GM23338 (cell line): ENCODE measurements at regions not wholly inside any gene's neighbourhood (a gene's known extent, or its start where the extent isn't known, plus 50 kb on each side); places are given as distances from the start of the nearest gene placed in this dataset.

ENCODE experiments used
- ATAC-seq: fragments of 200-7000 bp; cut with Tn5 transposase; 3 replicates; pipeline ENCODE4 v1.9.1; 2020
- DNase-seq: peaks from one replicate; pipeline ENCODE4 v3.0.0-alpha.2; 2015; ENCODE audit warnings: low spot score
- H2AFZ ChIP-seq: fragments of 200-600 bp; sonication (generic); 2 replicates; pipeline ENCODE4 v1.8.0; 2016; ENCODE audit warnings: antibody characterized with exemption, mild to moderate bottlenecking, moderate library complexity
- H3F3A ChIP-seq: fragments of 200-600 bp; sonication (generic); replicated peaks from 2 replicates; pipeline ENCODE4 v1.8.0; 2017; ENCODE audit warnings: antibody characterized with exemption, mixed run types, low read depth
- H3K27ac ChIP-seq: fragments of 200-600 bp; sonication (generic); 2 replicates; pipeline ENCODE4 v1.6.1; 2016; ENCODE audit warnings: low read depth
- H3K27me3 ChIP-seq: fragments of 200-600 bp; sonication (generic); 2 replicates; pipeline ENCODE4 v1.8.0; 2016; ENCODE audit warnings: mild to moderate bottlenecking, mixed run types, moderate library complexity; ENCODE audit not compliant: insufficient read depth
- H3K36me3 ChIP-seq: fragments of 200-600 bp; sonication (generic); 2 replicates; pipeline ENCODE4 v1.8.0; 2016; ENCODE audit warnings: mild to moderate bottlenecking; ENCODE audit not compliant: insufficient read depth
- H3K4me1 ChIP-seq: fragments of 200-600 bp; sonication (generic); 2 replicates; pipeline ENCODE4 v1.8.0; 2016; ENCODE audit warnings: mild to moderate bottlenecking, moderate library complexity; ENCODE audit not compliant: insufficient read depth
- H3K4me2 ChIP-seq: fragments of 200-600 bp; sonication (generic); 2 replicates; pipeline ENCODE4 v1.7.1; 2017; ENCODE audit warnings: mixed run types
- H3K4me3 ChIP-seq: fragments of 200-600 bp; sonication (generic); 2 replicates; pipeline ENCODE4 v1.6.1; 2016; ENCODE audit warnings: mixed run types
- H3K79me2 ChIP-seq: fragments of 200-600 bp; sonication (generic); replicated peaks from 2 replicates; pipeline ENCODE4 v1.8.0; 2017; ENCODE audit warnings: mild to moderate bottlenecking; ENCODE audit not compliant: insufficient read depth
- H3K9me2 ChIP-seq: fragments of 200-600 bp; sonication (generic); 2 replicates; pipeline ENCODE4 v1.8.0; 2017; ENCODE audit not compliant: insufficient read depth
- H4K20me1 ChIP-seq: fragments of 200-600 bp; sonication (generic); replicated peaks from 2 replicates; pipeline ENCODE4 v1.8.0; 2017; ENCODE audit warnings: mild to moderate bottlenecking; ENCODE audit not compliant: insufficient read depth
- H3K27ac Mint-ChIP-seq: 2 replicates; pipeline ENCODE4 v1.8.0; 2020; ENCODE audit warnings: inconsistent platforms, mild to moderate bottlenecking, moderate library complexity, mixed read lengths
- H3K27me3 Mint-ChIP-seq: 3 replicates; pipeline ENCODE4 v1.8.0; 2022; ENCODE audit warnings: low read depth, mild to moderate bottlenecking, moderate library complexity, mixed read lengths, inconsistent platforms; ENCODE audit not compliant: insufficient read depth, poor library complexity
- H3K36me3 Mint-ChIP-seq: 3 replicates; pipeline ENCODE4 v1.8.0; 2021; ENCODE audit warnings: low read depth, mild to moderate bottlenecking, inconsistent platforms, moderate library complexity, mixed read lengths
- H3K4me1 Mint-ChIP-seq: 3 replicates; pipeline ENCODE4 v1.8.0; 2020; ENCODE audit warnings: mild to moderate bottlenecking, inconsistent platforms, mixed read lengths
- H3K4me3 Mint-ChIP-seq: 3 replicates; pipeline ENCODE4 v1.8.0; 2021; ENCODE audit warnings: moderate library complexity, mild to moderate bottlenecking, inconsistent platforms, mixed read lengths
- H3K9me3 Mint-ChIP-seq: 3 replicates; pipeline ENCODE4 v1.8.0; 2020; ENCODE audit warnings: moderate library complexity, mild to moderate bottlenecking, inconsistent platforms, mixed read lengths
- CREB1 ChIP-seq: fragments of 250-450 bp; sonication (Bioruptor Pico); IDR thresholded peaks from 2 replicates; pipeline ENCODE4 v1.5.0; 2020; ENCODE audit warnings: low read depth, mild to moderate bottlenecking, moderate library complexity
- EZH2 ChIP-seq: fragments of 200-600 bp; sonication (generic); IDR thresholded peaks from one replicate; pipeline ENCODE4 v1.8.0; 2017; ENCODE audit warnings: antibody characterized with exemption, mild to moderate bottlenecking, low read depth; ENCODE audit not compliant: unreplicated experiment
- EZH2phosphoT487 ChIP-seq: fragments of 200-600 bp; sonication (generic); IDR thresholded peaks from one replicate; pipeline ENCODE4 v1.8.1; 2018; ENCODE audit warnings: antibody characterized with exemption; ENCODE audit not compliant: unreplicated experiment
- JUNB ChIP-seq: IDR thresholded peaks from one replicate; pipeline ENCODE4 v1.6.1; 2016; ENCODE audit warnings: antibody characterized with exemption; ENCODE audit not compliant: unreplicated experiment
- NANOG ChIP-seq: IDR thresholded peaks from 2 replicates; pipeline ENCODE4 v1.6.1; 2016; ENCODE audit warnings: antibody characterized with exemption, borderline replicate concordance
- POLR2AphosphoS5 ChIP-seq: IDR thresholded peaks from 2 replicates; pipeline ENCODE4 v1.6.1; 2016; ENCODE audit warnings: antibody characterized with exemption, low read depth
- STAT1 ChIP-seq: IDR thresholded peaks from one replicate; pipeline ENCODE4 v1.6.1; 2016; ENCODE audit warnings: antibody characterized with exemption; ENCODE audit not compliant: unreplicated experiment
- ZNF114 ChIP-seq: fragments of 250-450 bp; sonication (Bioruptor Pico); IDR thresholded peaks from 2 replicates; pipeline ENCODE4 v1.5.0; 2020; ENCODE audit warnings: mild to moderate bottlenecking, moderate library complexity
- ZNF331 ChIP-seq: fragments of 250-450 bp; sonication (Bioruptor Pico); IDR thresholded peaks from 2 replicates; pipeline ENCODE4 v1.5.0; 2020; ENCODE audit warnings: low read depth, mild to moderate bottlenecking, moderate library complexity
- TF ChIP-seq, protein P1 (sequence below): fragments of 250-450 bp; sonication (Bioruptor Pico); IDR thresholded peaks from 2 replicates; pipeline ENCODE4 v1.5.0; 2020; ENCODE audit warnings: mild to moderate bottlenecking, moderate library complexity
- TF ChIP-seq, protein P2 (sequence below): IDR thresholded peaks from 2 replicates; pipeline ENCODE4 v1.6.1; 2016; ENCODE audit warnings: antibody characterized with exemption
- TF ChIP-seq, protein P3 (sequence below): IDR thresholded peaks from one replicate; pipeline ENCODE4 v1.6.1; 2018; ENCODE audit warnings: antibody characterized with exemption; ENCODE audit not compliant: unreplicated experiment
- TF ChIP-seq, protein P4 (sequence below), 2 experiments: fragments of 200-600 bp in 1 of 2; sonication (generic) in 1 of 2; conservative IDR thresholded peaks; 2 replicates each; pipeline versions ENCODE4 v1.5.1 to v1.6.1; 2016 to 2017; ENCODE audit warnings: antibody characterized with exemption in 2 of 2, low read depth in 2 of 2, mild to moderate bottlenecking in 2 of 2, moderate library complexity in 1 of 2

DNA sequence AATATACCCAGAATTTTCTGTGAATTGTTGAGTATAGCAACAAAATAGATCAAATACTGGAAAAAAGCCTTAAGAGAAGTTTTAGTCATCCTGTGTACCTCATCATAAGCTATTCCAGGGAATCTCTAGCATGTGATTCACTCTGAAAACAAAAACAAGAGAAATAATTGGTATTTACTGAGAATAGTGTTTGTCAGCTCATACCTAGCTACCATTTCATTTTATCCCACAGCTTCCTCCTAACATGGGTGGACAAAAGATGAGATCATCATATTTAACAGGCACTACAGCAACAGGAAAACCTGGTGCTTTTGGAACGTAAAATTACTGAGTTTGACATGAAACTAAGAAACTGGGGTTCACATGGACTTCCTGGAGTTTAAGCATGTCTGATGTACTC, 753.5 kb upstream of the NECTIN3 start:
- Histone ChIP-seq H3K27ac (no peak overlapping the region), H3F3A (no peaks in the 10 kb centered on the region), H2AFZ (no peak overlapping the region), H3K27me3 (no peaks in the 10 kb centered on the region), H3K9me2 (no peaks in the 10 kb centered on the region), H3K4me3 (no peak overlapping the region), H4K20me1 (no peaks in the 10 kb centered on the region), H3K36me3 (no peaks in the 10 kb centered on the region), H3K4me2 (no peak overlapping the region), H3K79me2 (no peaks in the 10 kb centered on the region), H3K4me1 (no peaks in the 10 kb centered on the region)
- H3K27ac Mint-ChIP-seq, result no peak overlapping the region
- TF ChIP-seq, protein P1, sequence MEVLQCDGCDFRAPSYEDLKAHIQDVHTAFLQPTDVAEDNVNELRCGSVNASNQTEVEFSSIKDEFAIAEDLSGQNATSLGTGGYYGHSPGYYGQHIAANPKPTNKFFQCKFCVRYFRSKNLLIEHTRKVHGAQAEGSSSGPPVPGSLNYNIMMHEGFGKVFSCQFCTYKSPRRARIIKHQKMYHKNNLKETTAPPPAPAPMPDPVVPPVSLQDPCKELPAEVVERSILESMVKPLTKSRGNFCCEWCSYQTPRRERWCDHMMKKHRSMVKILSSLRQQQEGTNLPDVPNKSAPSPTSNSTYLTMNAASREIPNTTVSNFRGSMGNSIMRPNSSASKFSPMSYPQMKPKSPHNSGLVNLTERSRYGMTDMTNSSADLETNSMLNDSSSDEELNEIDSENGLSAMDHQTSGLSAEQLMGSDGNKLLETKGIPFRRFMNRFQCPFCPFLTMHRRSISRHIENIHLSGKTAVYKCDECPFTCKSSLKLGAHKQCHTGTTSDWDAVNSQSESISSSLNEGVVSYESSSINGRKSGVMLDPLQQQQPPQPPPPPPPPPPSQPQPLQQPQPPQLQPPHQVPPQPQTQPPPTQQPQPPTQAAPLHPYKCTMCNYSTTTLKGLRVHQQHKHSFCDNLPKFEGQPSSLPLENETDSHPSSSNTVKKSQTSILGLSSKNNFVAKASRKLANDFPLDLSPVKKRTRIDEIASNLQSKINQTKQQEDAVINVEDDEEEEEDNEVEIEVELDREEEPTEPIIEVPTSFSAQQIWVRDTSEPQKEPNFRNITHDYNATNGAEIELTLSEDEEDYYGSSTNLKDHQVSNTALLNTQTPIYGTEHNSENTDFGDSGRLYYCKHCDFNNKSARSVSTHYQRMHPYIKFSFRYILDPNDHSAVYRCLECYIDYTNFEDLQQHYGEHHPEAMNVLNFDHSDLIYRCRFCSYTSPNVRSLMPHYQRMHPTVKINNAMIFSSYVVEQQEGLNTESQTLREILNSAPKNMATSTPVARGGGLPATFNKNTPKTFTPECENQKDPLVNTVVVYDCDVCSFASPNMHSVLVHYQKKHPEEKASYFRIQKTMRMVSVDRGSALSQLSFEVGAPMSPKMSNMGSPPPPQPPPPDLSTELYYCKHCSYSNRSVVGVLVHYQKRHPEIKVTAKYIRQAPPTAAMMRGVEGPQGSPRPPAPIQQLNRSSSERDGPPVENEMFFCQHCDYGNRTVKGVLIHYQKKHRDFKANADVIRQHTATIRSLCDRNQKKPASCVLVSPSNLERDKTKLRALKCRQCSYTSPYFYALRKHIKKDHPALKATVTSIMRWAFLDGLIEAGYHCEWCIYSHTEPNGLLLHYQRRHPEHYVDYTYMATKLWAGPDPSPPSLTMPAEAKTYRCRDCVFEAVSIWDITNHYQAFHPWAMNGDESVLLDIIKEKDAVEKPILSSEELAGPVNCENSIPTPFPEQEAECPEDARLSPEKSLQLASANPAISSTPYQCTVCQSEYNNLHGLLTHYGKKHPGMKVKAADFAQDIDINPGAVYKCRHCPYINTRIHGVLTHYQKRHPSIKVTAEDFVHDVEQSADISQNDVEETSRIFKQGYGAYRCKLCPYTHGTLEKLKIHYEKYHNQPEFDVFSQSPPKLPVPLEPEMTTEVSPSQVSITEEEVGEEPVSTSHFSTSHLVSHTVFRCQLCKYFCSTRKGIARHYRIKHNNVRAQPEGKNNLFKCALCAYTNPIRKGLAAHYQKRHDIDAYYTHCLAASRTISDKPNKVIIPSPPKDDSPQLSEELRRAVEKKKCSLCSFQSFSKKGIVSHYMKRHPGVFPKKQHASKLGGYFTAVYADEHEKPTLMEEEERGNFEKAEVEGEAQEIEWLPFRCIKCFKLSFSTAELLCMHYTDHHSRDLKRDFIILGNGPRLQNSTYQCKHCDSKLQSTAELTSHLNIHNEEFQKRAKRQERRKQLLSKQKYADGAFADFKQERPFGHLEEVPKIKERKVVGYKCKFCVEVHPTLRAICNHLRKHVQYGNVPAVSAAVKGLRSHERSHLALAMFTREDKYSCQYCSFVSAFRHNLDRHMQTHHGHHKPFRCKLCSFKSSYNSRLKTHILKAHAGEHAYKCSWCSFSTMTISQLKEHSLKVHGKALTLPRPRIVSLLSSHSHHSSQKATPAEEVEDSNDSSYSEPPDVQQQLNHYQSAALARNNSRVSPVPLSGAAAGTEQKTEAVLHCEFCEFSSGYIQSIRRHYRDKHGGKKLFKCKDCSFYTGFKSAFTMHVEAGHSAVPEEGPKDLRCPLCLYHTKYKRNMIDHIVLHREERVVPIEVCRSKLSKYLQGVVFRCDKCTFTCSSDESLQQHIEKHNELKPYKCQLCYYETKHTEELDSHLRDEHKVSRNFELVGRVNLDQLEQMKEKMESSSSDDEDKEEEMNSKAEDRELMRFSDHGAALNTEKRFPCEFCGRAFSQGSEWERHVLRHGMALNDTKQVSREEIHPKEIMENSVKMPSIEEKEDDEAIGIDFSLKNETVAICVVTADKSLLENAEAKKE (CRISPR knock-in tag), result no peak
- TF ChIP-seq JUNB (no peak), NANOG (no peak), EZH2phosphoT487 (no peak), STAT1 (no peak), ZNF331 (no peak), CREB1 (CRISPR knock-in tag) (no peak), EZH2 (no peak), ZNF114 (CRISPR knock-in tag) (no peak), POLR2AphosphoS5 (no peak)
- TF ChIP-seq, protein P2, sequence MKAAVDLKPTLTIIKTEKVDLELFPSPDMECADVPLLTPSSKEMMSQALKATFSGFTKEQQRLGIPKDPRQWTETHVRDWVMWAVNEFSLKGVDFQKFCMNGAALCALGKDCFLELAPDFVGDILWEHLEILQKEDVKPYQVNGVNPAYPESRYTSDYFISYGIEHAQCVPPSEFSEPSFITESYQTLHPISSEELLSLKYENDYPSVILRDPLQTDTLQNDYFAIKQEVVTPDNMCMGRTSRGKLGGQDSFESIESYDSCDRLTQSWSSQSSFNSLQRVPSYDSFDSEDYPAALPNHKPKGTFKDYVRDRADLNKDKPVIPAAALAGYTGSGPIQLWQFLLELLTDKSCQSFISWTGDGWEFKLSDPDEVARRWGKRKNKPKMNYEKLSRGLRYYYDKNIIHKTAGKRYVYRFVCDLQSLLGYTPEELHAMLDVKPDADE, result no peak
- TF ChIP-seq, protein P3, sequence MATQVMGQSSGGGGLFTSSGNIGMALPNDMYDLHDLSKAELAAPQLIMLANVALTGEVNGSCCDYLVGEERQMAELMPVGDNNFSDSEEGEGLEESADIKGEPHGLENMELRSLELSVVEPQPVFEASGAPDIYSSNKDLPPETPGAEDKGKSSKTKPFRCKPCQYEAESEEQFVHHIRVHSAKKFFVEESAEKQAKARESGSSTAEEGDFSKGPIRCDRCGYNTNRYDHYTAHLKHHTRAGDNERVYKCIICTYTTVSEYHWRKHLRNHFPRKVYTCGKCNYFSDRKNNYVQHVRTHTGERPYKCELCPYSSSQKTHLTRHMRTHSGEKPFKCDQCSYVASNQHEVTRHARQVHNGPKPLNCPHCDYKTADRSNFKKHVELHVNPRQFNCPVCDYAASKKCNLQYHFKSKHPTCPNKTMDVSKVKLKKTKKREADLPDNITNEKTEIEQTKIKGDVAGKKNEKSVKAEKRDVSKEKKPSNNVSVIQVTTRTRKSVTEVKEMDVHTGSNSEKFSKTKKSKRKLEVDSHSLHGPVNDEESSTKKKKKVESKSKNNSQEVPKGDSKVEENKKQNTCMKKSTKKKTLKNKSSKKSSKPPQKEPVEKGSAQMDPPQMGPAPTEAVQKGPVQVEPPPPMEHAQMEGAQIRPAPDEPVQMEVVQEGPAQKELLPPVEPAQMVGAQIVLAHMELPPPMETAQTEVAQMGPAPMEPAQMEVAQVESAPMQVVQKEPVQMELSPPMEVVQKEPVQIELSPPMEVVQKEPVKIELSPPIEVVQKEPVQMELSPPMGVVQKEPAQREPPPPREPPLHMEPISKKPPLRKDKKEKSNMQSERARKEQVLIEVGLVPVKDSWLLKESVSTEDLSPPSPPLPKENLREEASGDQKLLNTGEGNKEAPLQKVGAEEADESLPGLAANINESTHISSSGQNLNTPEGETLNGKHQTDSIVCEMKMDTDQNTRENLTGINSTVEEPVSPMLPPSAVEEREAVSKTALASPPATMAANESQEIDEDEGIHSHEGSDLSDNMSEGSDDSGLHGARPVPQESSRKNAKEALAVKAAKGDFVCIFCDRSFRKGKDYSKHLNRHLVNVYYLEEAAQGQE, result no peak
- TF ChIP-seq, protein P4, sequence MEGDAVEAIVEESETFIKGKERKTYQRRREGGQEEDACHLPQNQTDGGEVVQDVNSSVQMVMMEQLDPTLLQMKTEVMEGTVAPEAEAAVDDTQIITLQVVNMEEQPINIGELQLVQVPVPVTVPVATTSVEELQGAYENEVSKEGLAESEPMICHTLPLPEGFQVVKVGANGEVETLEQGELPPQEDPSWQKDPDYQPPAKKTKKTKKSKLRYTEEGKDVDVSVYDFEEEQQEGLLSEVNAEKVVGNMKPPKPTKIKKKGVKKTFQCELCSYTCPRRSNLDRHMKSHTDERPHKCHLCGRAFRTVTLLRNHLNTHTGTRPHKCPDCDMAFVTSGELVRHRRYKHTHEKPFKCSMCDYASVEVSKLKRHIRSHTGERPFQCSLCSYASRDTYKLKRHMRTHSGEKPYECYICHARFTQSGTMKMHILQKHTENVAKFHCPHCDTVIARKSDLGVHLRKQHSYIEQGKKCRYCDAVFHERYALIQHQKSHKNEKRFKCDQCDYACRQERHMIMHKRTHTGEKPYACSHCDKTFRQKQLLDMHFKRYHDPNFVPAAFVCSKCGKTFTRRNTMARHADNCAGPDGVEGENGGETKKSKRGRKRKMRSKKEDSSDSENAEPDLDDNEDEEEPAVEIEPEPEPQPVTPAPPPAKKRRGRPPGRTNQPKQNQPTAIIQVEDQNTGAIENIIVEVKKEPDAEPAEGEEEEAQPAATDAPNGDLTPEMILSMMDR (conservative IDR thresholded peaks at IDR 0.05; ENCODE audit: low read depth in 2 of 2), result no peak
- H3K4me1 Mint-ChIP-seq, result 0 out of 3 replicates have a peak, but pooled peaks cover under 1% of the 10 kb centered on the region
- DNase-seq (no peak), ATAC-seq (no peak)
- 0 out of 3 replicates have a peak, but pooled peaks cover 5% of the 10 kb centered on the region for H3K36me3 Mint-ChIP-seq
- H3K9me3 Mint-ChIP-seq, result no peaks in the 10 kb centered on the region
- no peak overlapping the region for H3K4me3 Mint-ChIP-seq
- H3K27me3 Mint-ChIP-seq, result no peaks in the 10 kb centered on the region
